CD4-positive, alpha-beta T cell treated with Interferon gamma for 1 hour (primary cell): ENCODE measurements at regions not wholly inside any gene's neighbourhood (a gene's known extent, or its start where the extent isn't known, plus 50 kb on each side); places are given as distances from the start of the nearest gene placed in this dataset.

ENCODE experiments used
- DNase-seq: peaks from one replicate; pipeline ENCODE4 v3.0.0-alpha.2; 2020

DNA sequence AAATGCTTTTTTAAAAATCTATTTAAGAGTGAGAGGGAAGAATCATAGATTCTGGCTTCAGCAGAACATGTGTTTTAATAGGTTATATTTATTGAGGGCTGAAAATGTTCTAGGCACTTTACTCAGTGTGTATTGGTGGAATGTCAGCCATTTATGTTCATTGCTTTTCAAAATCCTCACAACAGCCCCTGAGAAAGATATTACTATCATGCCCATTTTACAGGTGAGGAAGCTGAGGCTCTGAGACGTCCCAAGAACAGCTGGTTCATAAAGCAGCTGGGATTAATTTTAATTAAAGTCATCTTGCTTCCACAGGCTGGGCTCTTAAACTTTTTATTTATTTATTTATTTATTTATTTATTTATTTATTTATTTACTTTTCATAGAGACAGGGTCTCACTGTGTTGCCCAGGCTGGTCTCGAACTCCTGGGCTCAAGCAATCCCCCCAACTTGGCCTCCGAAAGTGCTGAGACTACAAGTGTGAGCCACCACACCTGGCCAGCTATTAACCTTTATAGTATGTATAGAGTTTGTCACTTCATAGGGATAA lies 364.6 kb downstream of the SHQ1 start:
- DNase-seq, result no peak

DNA sequence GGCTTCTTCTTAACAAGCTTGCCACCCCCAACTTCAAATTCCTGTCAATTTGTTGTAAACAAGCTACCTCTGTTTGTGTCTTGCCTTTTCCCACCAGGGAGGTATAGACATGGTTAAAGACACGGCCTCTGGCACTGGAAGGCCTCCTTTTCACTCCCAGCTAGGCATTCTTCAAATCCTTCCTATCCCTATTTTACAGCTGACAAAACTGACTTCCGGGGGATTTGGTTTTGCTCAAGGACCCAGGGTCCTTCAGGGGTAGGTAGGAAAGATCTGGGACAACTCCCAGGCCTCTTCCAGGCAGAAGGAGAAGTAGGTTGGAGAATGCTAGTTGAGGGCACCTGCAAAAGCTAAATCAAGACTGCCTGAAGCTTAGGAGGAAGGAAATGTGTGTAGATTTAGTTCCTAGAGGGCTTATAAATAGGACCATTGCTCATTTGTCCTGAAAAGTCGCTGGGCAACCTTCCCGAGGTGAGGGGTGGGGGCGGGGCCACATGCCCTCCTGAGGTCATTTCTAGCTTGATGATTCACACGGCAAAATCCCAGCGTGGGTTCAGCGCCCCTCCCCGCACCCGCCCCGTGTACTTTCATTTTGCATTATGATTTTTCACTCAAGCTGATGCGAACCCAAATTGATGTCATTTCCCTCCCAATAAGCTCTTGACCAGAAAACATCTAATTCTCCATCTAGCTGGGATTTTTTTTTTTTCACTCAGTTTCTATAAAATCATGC lies 365.5 kb downstream of the SHQ1 start:
- peak; percentile 72 for DNase-seq

DNA sequence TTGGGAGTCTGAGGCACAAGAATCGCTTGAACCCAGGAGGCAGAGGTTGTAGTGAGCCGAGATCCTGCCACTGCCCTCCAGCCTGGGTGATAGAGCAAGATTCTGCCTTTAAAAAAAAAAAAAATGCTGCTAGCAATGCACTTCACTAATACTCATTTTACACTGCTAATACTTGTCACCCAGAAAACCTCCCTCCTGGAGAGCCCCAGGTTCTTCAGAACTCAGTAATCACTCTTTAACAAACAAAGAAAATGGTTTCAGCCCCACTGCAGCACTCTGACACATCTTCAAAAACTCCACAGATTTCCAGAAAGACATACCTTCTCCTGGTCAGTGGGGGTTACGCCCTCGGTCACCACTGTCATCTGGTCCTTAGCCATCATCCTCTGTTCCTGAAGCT lies 366.7 kb downstream of the SHQ1 start:
- DNase-seq, result no peak

GRCh38 chr3:72480366-72480765 lies 367.9 kb downstream of the SHQ1 start:
- no peak for DNase-seq

GRCh38 chr3:72479651-72480215 lies 368.5 kb downstream of the SHQ1 start:
- no peak for DNase-seq

- no peak for DNase-seq
These were observed 372.1 kb downstream of the SHQ1 start for GRCh38 chr3:72476139-72476483.

DNA sequence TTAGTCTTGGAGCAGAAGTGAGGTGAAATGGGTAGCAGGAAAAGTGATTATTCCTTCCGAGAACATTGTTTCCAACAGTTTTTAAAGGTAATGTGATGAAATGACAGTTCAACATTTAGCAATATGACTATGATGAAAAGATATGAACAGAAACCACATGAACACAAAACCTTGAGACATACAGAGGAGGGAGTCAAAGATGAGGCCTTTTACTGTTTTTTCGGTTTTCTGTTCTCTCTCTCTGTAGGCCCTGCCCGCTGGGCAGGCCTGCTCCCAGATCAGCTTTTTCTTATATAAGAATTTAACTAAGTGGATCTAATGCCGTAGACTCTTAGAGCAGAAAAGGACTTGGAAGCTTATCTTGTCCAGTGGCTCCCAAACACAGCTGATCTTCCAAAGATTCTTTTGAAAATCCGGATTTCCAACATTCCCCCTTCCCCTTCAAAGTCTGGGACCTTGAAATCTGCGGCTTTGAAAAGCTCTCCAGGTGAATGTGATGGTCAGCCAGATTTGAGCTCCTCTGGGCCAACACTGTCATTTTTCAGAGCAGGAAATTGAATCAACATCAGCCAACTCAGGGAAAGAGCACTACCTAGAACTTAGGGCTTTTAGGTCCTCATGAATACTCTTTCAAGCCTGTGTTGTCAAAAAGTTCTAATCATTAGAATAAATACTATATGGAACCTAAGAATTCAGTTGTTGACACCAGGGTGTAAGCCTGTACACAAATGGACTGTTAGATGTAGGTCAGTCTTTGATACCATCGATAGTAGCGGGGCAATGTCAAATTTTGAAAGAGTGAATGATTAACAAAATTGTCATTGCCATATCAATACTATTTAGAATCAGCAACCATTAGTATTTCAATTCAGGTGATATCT lies 372.7 kb downstream of the SHQ1 start:
- DNase-seq, result no peak

DNA sequence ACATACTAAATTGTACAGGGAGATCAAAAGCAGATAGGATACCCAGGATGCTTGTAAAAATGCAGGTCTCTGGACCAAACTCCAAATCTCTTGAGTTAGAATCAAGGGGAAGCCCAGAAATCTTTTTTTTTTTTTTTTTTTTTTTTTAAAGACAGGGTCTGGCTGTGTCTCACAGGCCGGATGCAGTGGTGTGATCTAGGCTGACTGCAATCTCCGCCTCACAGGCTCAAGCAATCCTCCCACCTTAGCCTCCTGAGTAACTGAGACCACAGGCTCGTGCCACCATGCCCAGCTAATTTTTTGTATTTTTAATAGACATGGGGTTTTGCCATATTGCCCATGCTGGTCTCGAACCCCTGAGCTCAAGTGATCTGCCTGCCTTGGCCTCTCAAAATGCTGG lies 373.5 kb downstream of the SHQ1 start:
- DNase-seq, result no peak

DNA sequence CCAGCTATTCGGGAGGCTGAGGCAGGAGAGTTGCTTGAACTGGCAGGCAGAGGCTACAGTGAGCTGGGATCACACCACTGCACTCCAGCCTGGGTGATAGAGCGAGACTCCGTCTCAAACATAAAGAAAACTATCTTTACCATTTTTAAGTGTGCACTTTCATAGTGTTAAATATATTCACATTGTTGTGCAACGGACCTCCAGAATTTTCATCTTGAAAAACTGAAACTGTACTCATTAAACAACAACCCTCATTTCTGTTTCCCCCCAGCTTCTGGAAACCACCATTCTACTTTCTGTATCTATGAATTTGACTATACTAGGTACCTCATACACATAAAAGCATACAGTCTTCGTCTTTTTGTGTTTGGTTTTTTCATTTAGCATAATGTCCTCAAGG lies 375.1 kb downstream of the SHQ1 start:
- no peak for DNase-seq

- no peak for DNase-seq
These were observed 377.3 kb downstream of the SHQ1 start for GRCh38 chr3:72470904-72471417.

DNA sequence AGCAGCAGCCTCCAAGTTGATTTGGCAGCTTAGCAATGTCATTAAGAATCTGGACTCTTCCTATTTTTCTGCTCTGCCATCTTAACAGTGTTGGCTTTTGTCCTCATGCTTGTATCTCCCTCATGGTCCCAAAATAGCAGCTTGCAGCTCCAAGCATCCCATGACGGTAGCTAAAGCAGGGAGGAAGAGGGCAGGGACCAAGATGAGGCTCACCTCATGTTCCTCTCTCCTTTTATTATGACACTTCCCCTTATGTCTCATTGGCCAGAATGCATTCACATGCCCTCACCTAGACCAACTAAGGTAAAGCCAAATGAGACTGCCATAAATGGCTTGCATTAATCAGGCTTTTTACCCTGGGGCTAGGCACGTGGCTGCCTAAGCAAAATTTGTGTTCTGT lies 382.4 kb downstream of the SHQ1 start:
- DNase-seq, result no peak

- DNase-seq, result no peak
These were observed 385.2 kb downstream of the SHQ1 start for GRCh38 chr3:72463083-72463482.

- no peak for DNase-seq
These were observed 385.6 kb downstream of the SHQ1 start for GRCh38 chr3:72462595-72463011.

GRCh38 chr3:72461787-72462186 lies 386.5 kb downstream of the SHQ1 start:
- DNase-seq, result no peak

- DNase-seq, result no peak
These were observed 387.8 kb downstream of the SHQ1 start for GRCh38 chr3:72460205-72461174.

- DNase-seq, result no peak
These were observed 388.7 kb downstream of the SHQ1 start for GRCh38 chr3:72459588-72459987.

GRCh38 chr3:72458375-72458774 lies 389.9 kb downstream of the SHQ1 start:
- no peak for DNase-seq

- DNase-seq, result no peak
These were observed 393.8 kb downstream of the SHQ1 start for GRCh38 chr3:72454441-72454840.

GRCh38 chr3:72453706-72454105 lies 394.5 kb downstream of the SHQ1 start:
- DNase-seq, result no peak

DNA sequence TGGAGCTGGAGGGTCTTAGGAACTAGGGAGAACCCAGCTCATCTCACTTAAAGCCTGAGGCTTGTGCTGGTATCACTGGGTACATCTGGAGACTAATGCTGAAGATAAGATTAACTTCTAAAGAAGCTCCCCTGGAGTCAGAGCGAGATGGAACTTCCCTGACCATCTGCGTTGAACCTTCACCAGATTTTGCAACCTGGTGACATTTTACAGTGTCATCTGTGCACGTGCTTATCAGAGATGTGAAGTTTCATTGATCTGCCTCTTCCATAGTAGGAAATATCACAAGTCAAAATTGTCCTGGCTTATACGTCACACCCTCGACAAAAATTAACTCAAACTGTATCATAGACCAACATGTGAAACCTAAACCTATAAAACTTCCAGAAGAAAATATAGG lies 395.5 kb downstream of the SHQ1 start:
- DNase-seq, result no peak

- DNase-seq, result no peak
These were observed 396.4 kb downstream of the SHQ1 start for GRCh38 chr3:72451841-72452240.

- DNase-seq, result no peak
These were observed 398.7 kb downstream of the SHQ1 start for GRCh38 chr3:72449551-72449950.
